ENCODE measurements at regions not wholly inside any gene's neighbourhood (a gene's known extent, or its start where the extent isn't known, plus 50 kb on each side); places are given as distances from the start of the nearest gene placed in this dataset.
A peak's percentile ranks its signal among the peaks of the same experiment; 100 is the strongest.

GRCh38 chr18:29153091-29153490, 976.2 kb upstream of the CDH2 start:
- TF ChIP-seq ISL1 (CRISPR knock-in tag; IDR thresholded peaks at IDR 0.05) (no peak), TCF4 (CRISPR knock-in tag; IDR thresholded peaks at IDR 0.05; ENCODE audit: borderline replicate concordance) (no peak), GLIS3 (CRISPR knock-in tag; IDR thresholded peaks at IDR 0.05) (no peak), OSR1 (CRISPR knock-in tag; IDR thresholded peaks at IDR 0.05) (no peak), CSRNP3 (CRISPR knock-in tag; IDR thresholded peaks at IDR 0.05) (no peak), SNAI2 (CRISPR knock-in tag; IDR thresholded peaks at IDR 0.05) (no peak), PATZ1 (CRISPR knock-in tag; IDR thresholded peaks at IDR 0.05; ENCODE audit: borderline replicate concordance) (no peak), ZFP30 (CRISPR knock-in tag; IDR thresholded peaks at IDR 0.05) (no peak), BACH2 (CRISPR knock-in tag; IDR thresholded peaks at IDR 0.05; ENCODE audit: borderline replicate concordance) (no peak), ZC3H10 (CRISPR knock-in tag; IDR thresholded peaks at IDR 0.05) (no peak), ESRRG (CRISPR knock-in tag; IDR thresholded peaks at IDR 0.05) (no peak), POU6F1 (CRISPR knock-in tag; IDR thresholded peaks at IDR 0.05; ENCODE audit: borderline replicate concordance, low read depth) (no peak), ARNTL (CRISPR knock-in tag; IDR thresholded peaks at IDR 0.05; ENCODE audit: borderline replicate concordance, low read depth) (no peak), TSHZ2 (CRISPR knock-in tag; IDR thresholded peaks at IDR 0.05) (no peak), ZNF70 (CRISPR knock-in tag; IDR thresholded peaks at IDR 0.05) (no peak), ZFP3 (CRISPR knock-in tag; IDR thresholded peaks at IDR 0.05) (no peak), PPARA (CRISPR knock-in tag; IDR thresholded peaks at IDR 0.05; ENCODE audit: borderline replicate concordance) (no peak)
- ATAC-seq, result no peak

- peak; percentile 92 for ATAC-seq
- TF ChIP-seq RARB (CRISPR knock-in tag; IDR thresholded peaks at IDR 0.05), result no peak
- TF ChIP-seq TCF4 (CRISPR knock-in tag; IDR thresholded peaks at IDR 0.05; ENCODE audit: borderline replicate concordance), result no peak
- no peak for TF ChIP-seq PATZ1 (CRISPR knock-in tag; IDR thresholded peaks at IDR 0.05; ENCODE audit: borderline replicate concordance)
- no peak for TF ChIP-seq GLIS3 (CRISPR knock-in tag; IDR thresholded peaks at IDR 0.05)
- no peak for TF ChIP-seq POU6F1 (CRISPR knock-in tag; IDR thresholded peaks at IDR 0.05; ENCODE audit: borderline replicate concordance, low read depth)
- no peak for TF ChIP-seq BACH2 (CRISPR knock-in tag; IDR thresholded peaks at IDR 0.05; ENCODE audit: borderline replicate concordance)
- TF ChIP-seq ARNTL (CRISPR knock-in tag; IDR thresholded peaks at IDR 0.05; ENCODE audit: borderline replicate concordance, low read depth), result no peak
- no peak for TF ChIP-seq ZC3H10 (CRISPR knock-in tag; IDR thresholded peaks at IDR 0.05)
Measured at GRCh38 chr18:29147944-29148343, 971.0 kb upstream of the CDH2 start.

- ATAC-seq, result peak; percentile 47
- TF ChIP-seq TCF4 (CRISPR knock-in tag; IDR thresholded peaks at IDR 0.05; ENCODE audit: borderline replicate concordance), result no peak
- TF ChIP-seq SNAI2 (CRISPR knock-in tag; IDR thresholded peaks at IDR 0.05), result no peak
- TF ChIP-seq ZNF70 (CRISPR knock-in tag; IDR thresholded peaks at IDR 0.05), result no peak
- TF ChIP-seq RARB (CRISPR knock-in tag; IDR thresholded peaks at IDR 0.05), result no peak
- no peak for TF ChIP-seq POU6F1 (CRISPR knock-in tag; IDR thresholded peaks at IDR 0.05; ENCODE audit: borderline replicate concordance, low read depth)
- no peak for TF ChIP-seq CSDC2 (CRISPR knock-in tag; IDR thresholded peaks at IDR 0.05)
- TF ChIP-seq PPARA (CRISPR knock-in tag; IDR thresholded peaks at IDR 0.05; ENCODE audit: borderline replicate concordance), result no peak
- TF ChIP-seq ZFP30 (CRISPR knock-in tag; IDR thresholded peaks at IDR 0.05), result no peak
- no peak for TF ChIP-seq BACH2 (CRISPR knock-in tag; IDR thresholded peaks at IDR 0.05; ENCODE audit: borderline replicate concordance)
- no peak for TF ChIP-seq OSR1 (CRISPR knock-in tag; IDR thresholded peaks at IDR 0.05)
- no peak for TF ChIP-seq GLIS3 (CRISPR knock-in tag; IDR thresholded peaks at IDR 0.05)
- TF ChIP-seq ZFP3 (CRISPR knock-in tag; IDR thresholded peaks at IDR 0.05), result no peak
- no peak for TF ChIP-seq PATZ1 (CRISPR knock-in tag; IDR thresholded peaks at IDR 0.05; ENCODE audit: borderline replicate concordance)
- TF ChIP-seq ARNTL (CRISPR knock-in tag; IDR thresholded peaks at IDR 0.05; ENCODE audit: borderline replicate concordance, low read depth), result no peak
Measured at GRCh38 chr18:29146068-29146467, 969.1 kb upstream of the CDH2 start.

Measured in SK-N-SH treated with all-trans-retinoic acid at 6 μM for 48 hours (cell line).